Fibroblast of mammary gland (primary cell): ENCODE measurements at regions not wholly inside any gene's neighbourhood (a gene's known extent, or its start where the extent isn't known, plus 50 kb on each side); places are given as distances from the start of the nearest gene placed in this dataset.
"Not testable (repeated sequence)": the region's sequence is repeated elsewhere in the genome, so short reads cannot be mapped to it uniquely, and the experiment has no call there.

Experiments
- DNase-seq: peaks from one replicate; pipeline ENCODE4 v3.0.0-alpha.2; 2010; ENCODE audit warnings: low read depth
- H3K4me3 ChIP-seq: 2 replicates; pipeline ENCODE4 v1.5.1; 2011; ENCODE audit warnings: low read depth, mild to moderate bottlenecking, low read length, moderate library complexity; ENCODE audit not compliant: control insufficient read depth
- CTCF ChIP-seq: conservative IDR thresholded peaks from 2 replicates; pipeline ENCODE4 v1.5.1; 2011; ENCODE audit warnings: low read depth, low read length, inconsistent platforms; ENCODE audit not compliant: control insufficient read depth, insufficient read depth

DNA sequence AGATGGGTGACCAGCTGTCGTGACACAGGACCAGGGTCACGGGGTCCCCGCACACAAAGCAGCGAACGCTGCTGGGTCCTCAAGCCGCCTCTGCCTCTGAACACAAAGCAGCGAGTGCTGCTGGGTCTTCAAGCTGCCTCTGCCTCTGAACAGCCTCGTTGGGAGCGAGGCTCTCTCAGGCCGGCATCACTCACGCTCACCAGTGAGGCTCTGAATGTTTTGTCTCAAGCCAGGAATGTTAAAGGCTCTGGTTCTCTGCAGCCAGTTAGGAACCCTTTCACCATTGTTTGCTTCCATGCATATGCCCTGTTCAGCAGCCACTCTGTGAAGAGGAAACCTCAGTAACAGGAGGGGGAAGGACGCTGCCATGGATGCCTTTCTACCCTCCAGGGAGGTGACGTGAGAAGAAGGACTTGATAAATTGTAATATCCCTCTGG is 82.7 kb upstream of the TAF11L2 start:
- no peak for DNase-seq
- no peak for TF ChIP-seq CTCF
- H3K4me3 ChIP-seq, result no peak overlapping the region

DNA sequence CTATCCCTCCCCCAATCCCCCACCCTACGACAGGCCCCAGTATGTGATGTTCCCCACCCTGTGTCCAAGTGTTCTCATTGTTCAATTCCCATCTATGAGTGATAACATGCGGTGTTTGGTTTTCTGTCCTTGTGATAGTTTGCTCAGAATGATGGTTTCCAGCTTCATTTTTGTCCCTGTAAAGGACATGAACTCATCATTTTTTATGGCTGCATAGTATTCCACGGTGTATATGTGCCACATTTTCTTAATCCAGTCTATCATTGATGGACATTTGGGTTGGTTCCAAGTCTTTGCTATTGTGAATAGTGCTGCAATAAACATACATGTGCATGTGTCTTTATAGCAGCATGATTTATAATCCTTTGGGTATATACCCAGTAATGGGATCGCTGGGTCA is 81.7 kb upstream of the TAF11L2 start:
- H3K4me3 ChIP-seq, DNase-seq: not testable (repeated sequence)

GRCh38 chr5:17424674-17425073 is 73.4 kb upstream of the TAF11L2 start:
- no peak for DNase-seq
- H3K4me3 ChIP-seq, result no peak overlapping the region
- TF ChIP-seq CTCF, result no peak

DNA sequence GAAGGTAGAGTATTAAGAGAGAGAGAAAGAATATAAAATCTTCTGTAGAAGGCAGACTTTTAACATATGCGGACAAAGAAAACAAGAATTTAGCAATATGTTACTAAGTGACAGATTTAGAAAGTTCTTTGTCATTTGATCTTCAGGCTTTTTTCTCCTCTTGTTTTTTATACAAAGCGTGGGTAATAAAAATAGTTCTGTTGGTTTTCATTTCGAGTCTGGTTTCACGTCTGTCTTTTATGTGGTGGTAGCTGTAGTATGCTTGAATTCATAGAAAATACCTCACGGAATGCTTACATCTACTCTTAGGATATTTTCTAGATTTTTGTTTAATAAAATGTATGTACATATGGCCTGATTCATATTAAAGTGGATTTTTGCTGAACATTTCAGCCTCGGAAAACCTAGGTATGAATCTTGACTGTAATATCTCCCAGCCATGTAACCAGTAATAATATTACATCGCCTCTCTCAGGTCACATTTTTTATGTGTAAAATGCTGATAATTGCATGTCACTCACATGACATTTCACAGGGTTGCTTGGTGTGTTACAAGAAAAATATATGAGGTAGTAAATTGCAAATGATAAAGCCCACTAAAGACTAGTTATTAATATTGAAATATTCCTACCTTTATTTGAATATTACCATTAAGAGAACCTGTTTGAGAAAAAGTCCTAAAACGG is 72.5 kb upstream of the TAF11L2 start:
- no peak for DNase-seq
- TF ChIP-seq CTCF, result no peak
- H3K4me3 ChIP-seq, result no peak overlapping the region

DNA sequence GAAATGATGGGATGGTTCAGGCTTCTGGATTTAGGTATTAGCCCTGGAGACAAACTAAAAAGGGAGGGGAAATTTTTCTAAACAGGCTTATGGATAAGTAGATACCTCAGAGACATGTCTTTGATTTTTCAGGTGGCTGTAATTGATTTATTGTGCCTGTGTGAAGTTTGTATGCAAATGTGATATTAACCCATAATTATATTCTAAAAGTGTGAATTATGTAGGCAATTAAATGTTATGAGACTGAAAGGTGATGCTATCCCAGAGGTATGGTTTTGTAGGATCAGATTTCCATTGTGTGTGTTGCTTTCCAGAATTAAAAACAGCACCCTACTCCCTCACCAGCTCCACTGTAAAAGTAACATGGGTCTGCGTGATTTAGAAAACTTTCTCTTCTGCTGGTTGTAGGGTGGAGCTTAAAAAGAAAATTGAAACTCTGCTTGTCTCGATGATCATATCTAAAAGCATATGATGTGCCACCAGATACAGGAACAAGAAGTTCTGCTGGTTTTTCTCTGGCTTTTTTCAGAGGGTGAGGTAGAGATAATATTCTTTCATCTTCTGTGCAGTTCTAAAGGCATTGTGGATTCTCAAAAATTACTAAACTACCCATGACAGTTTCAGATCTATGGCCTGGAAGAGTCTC is 71.8 kb upstream of the TAF11L2 start:
- no peak overlapping the region for H3K4me3 ChIP-seq
- DNase-seq, result no peak
- TF ChIP-seq CTCF, result no peak

GRCh38 chr5:17428176-17428800 is 69.7 kb upstream of the TAF11L2 start:
- DNase-seq, result no peak
- no peak for TF ChIP-seq CTCF
- no peak overlapping the region for H3K4me3 ChIP-seq

GRCh38 chr5:17429353-17429752 is 68.7 kb upstream of the TAF11L2 start:
- DNase-seq, result no peak
- TF ChIP-seq CTCF, result no peak
- no peak overlapping the region for H3K4me3 ChIP-seq
